ENCODE measurements at regions not wholly inside any gene's neighbourhood (a gene's known extent, or its start where the extent isn't known, plus 50 kb on each side); places are given as distances from the start of the nearest gene placed in this dataset.

DNA sequence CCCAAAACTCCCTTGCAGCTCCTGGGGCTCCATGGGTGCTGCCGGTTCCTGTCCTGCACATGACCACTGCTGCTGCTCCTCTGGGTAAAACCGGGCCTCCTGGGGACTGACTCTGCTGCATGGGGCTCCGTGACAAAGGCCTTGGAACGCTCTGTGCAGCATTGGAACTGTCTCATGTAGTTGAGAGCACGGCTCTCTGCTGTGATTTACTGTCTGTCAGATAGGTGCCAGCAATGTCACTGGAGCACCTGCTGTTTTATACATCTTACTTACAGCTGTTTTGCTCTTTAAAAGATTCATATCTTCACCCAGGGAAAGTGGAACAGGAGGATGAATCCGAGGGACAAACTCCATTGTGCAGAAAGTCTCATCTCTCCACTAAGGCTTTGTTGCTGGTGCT is 138.1 kb downstream of the YIPF5 start:
- H3K4me3 ChIP-seq (ENCODE audit: low read depth, low read length): no peak overlapping the region
- H3K27ac ChIP-seq (ENCODE audit: extremely low read depth, low read depth, low read length): no peak overlapping the region
- peaks cover 20% of the 10 kb centered on the region for H3K4me1 ChIP-seq (ENCODE audit: control insufficient read depth, insufficient read depth, low read length)
- TF ChIP-seq ZNF423 (tag by site-specific recombination; IDR thresholded peaks at IDR 0.05) (peak; percentile 67), ZBTB17 (tag by site-specific recombination; IDR thresholded peaks at IDR 0.05) (peak; percentile 18; the same call in 1 of the 2 replicates), ZNF561 (tag by site-specific recombination; IDR thresholded peaks at IDR 0.05; ENCODE audit: borderline replicate concordance) (peak; percentile 67; the same call in 1 of the 2 replicates), ZNF571 (tag by site-specific recombination; IDR thresholded peaks at IDR 0.05) (no peak), TRIM28 (IDR thresholded peaks at IDR 0.05; ENCODE audit: borderline replicate concordance, low read length) (peak; percentile 21; the same call in 1 of the 2 replicates), ZNF223 (tag by site-specific recombination; IDR thresholded peaks at IDR 0.05) (no peak), GLIS1 (tag by site-specific recombination; IDR thresholded peaks at IDR 0.05) (peak; percentile 87), ZNF843 (tag by site-specific recombination; IDR thresholded peaks at IDR 0.05) (peak; percentile 60; the same call in 1 of the 2 replicates), ZNF76 (tag by site-specific recombination; IDR thresholded peaks at IDR 0.05; ENCODE audit: borderline replicate concordance, low read depth) (no peak), ZIC2 (tag by site-specific recombination; IDR thresholded peaks at IDR 0.05) (peak; percentile 93), ZNF174 (tag by site-specific recombination; IDR thresholded peaks at IDR 0.05) (no peak), ZSCAN30 (tag by site-specific recombination; IDR thresholded peaks at IDR 0.05) (peak; percentile 61; the same call in 1 of the 2 replicates), IKZF3 (tag by site-specific recombination; IDR thresholded peaks at IDR 0.05) (0 out of 2 replicates have a peak, but pooled peaks have one; percentile 37), FEZF1 (tag by site-specific recombination; IDR thresholded peaks at IDR 0.05) (peak; percentile 38; the same call in 1 of the 2 replicates)
- TF ChIP-seq, protein P1, sequence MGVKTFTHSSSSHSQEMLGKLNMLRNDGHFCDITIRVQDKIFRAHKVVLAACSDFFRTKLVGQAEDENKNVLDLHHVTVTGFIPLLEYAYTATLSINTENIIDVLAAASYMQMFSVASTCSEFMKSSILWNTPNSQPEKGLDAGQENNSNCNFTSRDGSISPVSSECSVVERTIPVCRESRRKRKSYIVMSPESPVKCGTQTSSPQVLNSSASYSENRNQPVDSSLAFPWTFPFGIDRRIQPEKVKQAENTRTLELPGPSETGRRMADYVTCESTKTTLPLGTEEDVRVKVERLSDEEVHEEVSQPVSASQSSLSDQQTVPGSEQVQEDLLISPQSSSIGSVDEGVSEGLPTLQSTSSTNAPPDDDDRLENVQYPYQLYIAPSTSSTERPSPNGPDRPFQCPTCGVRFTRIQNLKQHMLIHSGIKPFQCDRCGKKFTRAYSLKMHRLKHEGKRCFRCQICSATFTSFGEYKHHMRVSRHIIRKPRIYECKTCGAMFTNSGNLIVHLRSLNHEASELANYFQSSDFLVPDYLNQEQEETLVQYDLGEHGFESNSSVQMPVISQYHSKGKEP (tag by site-specific recombination; IDR thresholded peaks at IDR 0.05): peak; percentile 63; the same call in 1 of the 2 replicates
- H3K9me3 ChIP-seq (ENCODE audit: control insufficient read depth, insufficient read depth, low read depth, low read length): no peaks in the 10 kb centered on the region
- ChIA-PET CTCF (interaction anchor here (0.7 kb wide), 1 partner anchor 145 kb away, joined by 3 read pairs; no protein-coding TSS in a partner anchor), POLR2A (no interaction called here)
- H3K36me3 ChIP-seq (ENCODE audit: control insufficient read depth in 2 of 2, insufficient read depth in 1 of 2, low read length in 2 of 2): no peaks in the 10 kb centered on the region

DNA sequence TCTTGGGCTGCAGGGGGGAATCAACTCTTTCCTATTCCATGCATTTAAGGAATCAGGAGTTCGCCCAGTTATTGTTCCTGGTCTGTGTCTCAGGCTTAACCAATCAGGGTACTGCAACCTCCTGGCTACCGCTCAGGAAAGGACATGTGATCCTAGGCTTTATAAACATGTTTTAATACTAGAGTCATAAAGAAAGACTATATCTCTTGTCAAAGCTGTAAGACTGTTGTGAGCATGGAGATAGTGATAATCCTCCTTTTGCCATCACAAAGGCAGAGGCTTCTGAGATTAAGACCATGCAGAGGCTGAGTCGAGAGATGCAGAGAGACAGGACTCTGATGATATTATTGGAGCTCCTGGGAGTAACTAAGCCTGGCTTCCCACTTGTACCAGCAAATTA is 137.0 kb downstream of the YIPF5 start:
- CTCF ChIA-PET: no interaction called here
- Histone ChIP-seq H3K27ac (ENCODE audit: extremely low read depth, low read depth, low read length) (no peak overlapping the region), H3K4me3 (ENCODE audit: low read depth, low read length) (no peak overlapping the region), H3K4me1 (ENCODE audit: control insufficient read depth, insufficient read depth, low read length) (peaks cover 16% of the 10 kb centered on the region), H3K36me3 (ENCODE audit: control insufficient read depth in 2 of 2, insufficient read depth in 1 of 2, low read length in 2 of 2) (no peaks in the 10 kb centered on the region), H3K9me3 (ENCODE audit: control insufficient read depth, insufficient read depth, low read depth, low read length) (no peaks in the 10 kb centered on the region)
- POLR2A ChIA-PET: no interaction called here
- no peak for TF ChIP-seq ZNF777 (tag by site-specific recombination; IDR thresholded peaks at IDR 0.05; ENCODE audit: borderline replicate concordance)
- TF ChIP-seq, protein P2, sequence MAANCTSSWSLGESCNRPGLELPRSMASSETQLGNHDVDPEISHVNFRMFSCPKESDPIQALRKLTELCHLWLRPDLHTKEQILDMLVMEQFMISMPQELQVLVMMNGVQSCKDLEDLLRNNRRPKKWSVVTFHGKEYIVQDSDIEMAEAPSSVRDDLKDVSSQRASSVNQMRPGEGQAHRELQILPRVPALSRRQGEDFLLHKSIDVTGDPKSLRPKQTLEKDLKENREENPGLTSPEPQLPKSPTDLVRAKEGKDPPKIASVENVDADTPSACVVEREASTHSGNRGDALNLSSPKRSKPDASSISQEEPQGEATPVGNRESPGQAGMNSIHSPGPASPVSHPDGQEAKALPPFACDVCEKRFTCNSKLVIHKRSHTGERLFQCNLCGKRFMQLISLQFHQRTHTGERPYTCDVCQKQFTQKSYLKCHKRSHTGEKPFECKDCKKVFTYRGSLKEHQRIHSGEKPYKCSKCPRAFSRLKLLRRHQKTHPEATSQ (tag by site-specific recombination; IDR thresholded peaks at IDR 0.05): no peak
- TF ChIP-seq ZNF501 (tag by site-specific recombination; IDR thresholded peaks at IDR 0.05): no peak
- no peak for TF ChIP-seq ZNF549 (tag by site-specific recombination; IDR thresholded peaks at IDR 0.05)
- TF ChIP-seq REPIN1 (tag by site-specific recombination; IDR thresholded peaks at IDR 0.05; ENCODE audit: low read depth): no peak
- no peak for TF ChIP-seq ZNF785 (tag by site-specific recombination; IDR thresholded peaks at IDR 0.05)
- TF ChIP-seq MYNN (tag by site-specific recombination; IDR thresholded peaks at IDR 0.05; ENCODE audit: borderline replicate concordance): no peak
- TF ChIP-seq ZNF138 (tag by site-specific recombination; IDR thresholded peaks at IDR 0.05; ENCODE audit: borderline replicate concordance): no peak
